ENCODE measurements at regions not wholly inside any gene's neighbourhood (a gene's known extent, or its start where the extent isn't known, plus 50 kb on each side); places are given as distances from the start of the nearest gene placed in this dataset.
"Not testable (repeated sequence)": the region's sequence is repeated elsewhere in the genome, so short reads cannot be mapped to it uniquely, and the experiment has no call there.

GRCh38 chr7:52423251-52423650 is 612.2 kb upstream of the POM121L12 start:
- no peaks in the 10 kb centered on the region for H3K36me3 ChIP-seq
- H3K4me1 ChIP-seq (replicated peaks), result no peaks in the 10 kb centered on the region
- no peaks in the 10 kb centered on the region for H3K27me3 ChIP-seq (replicated peaks)
- no peak for DNase-seq (ENCODE audit: low read depth in 1 of 2, low spot score in 2 of 2)
- no peak overlapping the region for H3K27ac ChIP-seq
- no peaks in the 10 kb centered on the region; the same call in 1 of the 2 replicates for H3K9me3 ChIP-seq (replicated peaks)
- H3K4me3 ChIP-seq, result no peak overlapping the region

DNA sequence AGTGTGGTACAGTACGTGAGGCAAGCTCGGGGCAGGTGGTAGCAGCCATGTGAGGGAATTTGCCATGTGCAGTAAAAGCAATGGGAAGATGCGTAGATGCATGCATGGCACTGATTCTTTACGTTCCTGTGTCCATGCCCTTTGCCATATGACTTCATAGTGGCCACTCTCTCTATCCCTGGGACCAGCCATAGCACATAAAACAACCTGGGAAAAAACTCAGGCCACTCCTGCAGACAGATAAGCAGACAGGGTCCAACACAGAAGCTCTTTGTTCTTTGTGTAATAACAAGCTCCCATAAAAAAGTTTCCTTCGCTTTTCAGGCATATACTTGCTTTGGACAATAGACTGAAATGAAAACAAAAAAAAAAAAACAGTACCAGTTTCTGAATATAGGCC is 622.4 kb upstream of the POM121L12 start:
- Histone ChIP-seq H3K36me3 (no peaks in the 10 kb centered on the region), H3K27ac (no peak overlapping the region), H3K4me3 (no peak overlapping the region), H3K9me3 (replicated peaks) (peaks cover 3% of the 10 kb centered on the region; the same call in 1 of the 2 replicates), H3K4me1 (replicated peaks) (no peaks in the 10 kb centered on the region), H3K27me3 (replicated peaks) (no peaks in the 10 kb centered on the region)
- no peak for DNase-seq (ENCODE audit: low read depth in 1 of 2, low spot score in 2 of 2)

DNA sequence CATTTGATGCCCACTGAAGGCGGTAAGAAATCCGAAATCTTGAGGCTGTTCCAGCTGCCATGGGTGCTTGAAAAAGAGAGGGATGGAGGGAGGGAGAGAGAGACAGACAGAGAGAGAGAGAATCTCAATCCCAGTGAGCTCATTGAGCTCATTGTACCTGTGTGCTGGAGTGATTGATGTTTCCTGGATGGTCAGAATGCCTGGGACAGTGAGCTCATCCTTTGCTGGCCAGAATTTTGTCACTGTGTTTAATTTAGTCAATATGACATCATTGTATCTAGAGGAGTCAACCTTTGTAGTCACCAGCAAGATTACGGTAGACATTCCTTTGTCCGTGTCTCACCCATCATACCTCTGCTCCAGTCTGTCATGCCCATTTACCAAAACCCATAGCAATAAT is 625.4 kb upstream of the POM121L12 start:
- Histone ChIP-seq H3K9me3 (replicated peaks) (0 out of 2 replicates have a peak, but pooled peaks cover 3% of the 10 kb centered on the region), H3K36me3 (no peaks in the 10 kb centered on the region), H3K27me3 (replicated peaks) (no peaks in the 10 kb centered on the region), H3K27ac (no peak overlapping the region), H3K4me3 (no peak overlapping the region), H3K4me1 (replicated peaks) (no peaks in the 10 kb centered on the region)
- DNase-seq (ENCODE audit: low read depth in 1 of 2, low spot score in 2 of 2), result no peak

DNA sequence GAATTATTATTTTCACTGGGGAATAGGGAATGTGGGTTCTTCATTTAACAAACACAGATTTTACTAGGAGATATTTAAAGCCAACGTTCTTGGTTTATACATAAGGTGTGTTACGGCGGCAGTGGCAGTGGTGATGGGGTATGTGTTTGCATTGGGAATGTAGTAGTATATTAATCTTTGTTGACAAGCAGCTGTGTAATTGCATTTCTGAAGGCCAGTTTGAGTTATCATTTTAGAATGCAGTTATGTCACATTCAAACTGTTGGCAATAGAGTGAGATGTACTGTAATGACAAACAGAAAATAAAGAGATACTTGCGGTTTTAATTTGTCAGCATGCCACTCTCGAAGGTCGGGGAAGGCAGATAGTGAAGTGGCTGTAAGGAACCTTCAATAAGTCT is 628.6 kb upstream of the POM121L12 start:
- DNase-seq (ENCODE audit: low read depth in 1 of 2, low spot score in 2 of 2), result no peak
- Histone ChIP-seq H3K4me1 (replicated peaks) (no peaks in the 10 kb centered on the region), H3K27ac (no peak overlapping the region), H3K4me3 (no peak overlapping the region), H3K9me3 (replicated peaks) (no peaks in the 10 kb centered on the region; the same call in 1 of the 2 replicates), H3K36me3 (no peaks in the 10 kb centered on the region), H3K27me3 (replicated peaks) (no peaks in the 10 kb centered on the region)

GRCh38 chr7:52382731-52383130 is 652.7 kb upstream of the POM121L12 start:
- Histone ChIP-seq H3K4me3 (no peak overlapping the region), H3K36me3 (no peaks in the 10 kb centered on the region), H3K27ac (no peak overlapping the region), H3K4me1 (replicated peaks) (no peaks in the 10 kb centered on the region), H3K27me3 (replicated peaks) (no peaks in the 10 kb centered on the region), H3K9me3 (replicated peaks) (peaks cover 3% of the 10 kb centered on the region; the same call in 1 of the 2 replicates)
- no peak for DNase-seq (ENCODE audit: low read depth in 1 of 2, low spot score in 2 of 2)

- no peak overlapping the region for H3K4me3 ChIP-seq
- no peaks in the 10 kb centered on the region for H3K9me3 ChIP-seq (replicated peaks)
- H3K36me3 ChIP-seq, result no peaks in the 10 kb centered on the region
- no peaks in the 10 kb centered on the region for H3K27me3 ChIP-seq (replicated peaks)
- no peaks in the 10 kb centered on the region for H3K4me1 ChIP-seq (replicated peaks)
- H3K27ac ChIP-seq, result no peak overlapping the region
- no peak for DNase-seq (ENCODE audit: low read depth in 1 of 2, low spot score in 2 of 2)
These were observed 665.5 kb upstream of the POM121L12 start for GRCh38 chr7:52369922-52370321.

DNA sequence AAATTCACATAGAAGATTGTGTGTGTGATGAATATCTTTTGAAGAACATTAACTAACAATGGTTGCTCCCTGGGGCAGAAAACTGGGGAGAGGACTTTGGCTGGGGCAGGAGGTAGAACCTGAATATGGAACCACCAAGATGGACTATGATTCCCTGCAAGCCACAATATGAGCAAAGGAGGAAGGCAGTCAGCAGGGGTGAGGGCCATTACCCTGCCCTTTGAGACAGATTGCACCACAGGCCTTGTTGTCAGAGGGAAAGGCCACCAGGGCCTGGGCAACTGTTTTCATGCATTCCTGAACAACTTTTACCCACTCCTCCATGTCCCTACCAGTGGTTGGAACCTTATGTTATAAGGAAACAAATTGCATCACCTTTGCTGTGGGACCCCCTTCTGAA is 670.1 kb upstream of the POM121L12 start:
- no peak for DNase-seq (ENCODE audit: low read depth in 1 of 2, low spot score in 2 of 2)

GRCh38 chr7:52362521-52362920 is 672.9 kb upstream of the POM121L12 start:
- H3K9me3 ChIP-seq (replicated peaks), result no peaks in the 10 kb centered on the region
- no peak overlapping the region for H3K4me3 ChIP-seq
- no peaks in the 10 kb centered on the region for H3K4me1 ChIP-seq (replicated peaks)
- no peaks in the 10 kb centered on the region for H3K27me3 ChIP-seq (replicated peaks)
- no peak overlapping the region for H3K27ac ChIP-seq
- H3K36me3 ChIP-seq, result no peaks in the 10 kb centered on the region
- no peak for DNase-seq (ENCODE audit: low read depth in 1 of 2, low spot score in 2 of 2)

More for the DNA sequence above, 670.1 kb upstream of the POM121L12 start:
- no peaks in the 10 kb centered on the region for H3K36me3 ChIP-seq
- H3K9me3 ChIP-seq (replicated peaks), result no peaks in the 10 kb centered on the region
- H3K4me1 ChIP-seq (replicated peaks), result no peaks in the 10 kb centered on the region
- H3K27ac ChIP-seq, result no peak overlapping the region
- H3K27me3 ChIP-seq (replicated peaks), result no peaks in the 10 kb centered on the region
- no peak overlapping the region for H3K4me3 ChIP-seq

- Histone ChIP-seq H3K4me3 (no peak overlapping the region), H3K4me1 (replicated peaks) (no peaks in the 10 kb centered on the region), H3K9me3 (replicated peaks) (no peaks in the 10 kb centered on the region), H3K36me3 (no peaks in the 10 kb centered on the region), H3K27ac (no peak overlapping the region), H3K27me3 (replicated peaks) (no peaks in the 10 kb centered on the region)
- DNase-seq (ENCODE audit: low read depth in 1 of 2, low spot score in 2 of 2), result no peak
These were observed 674.9 kb upstream of the POM121L12 start for GRCh38 chr7:52360541-52360940.

GRCh38 chr7:52355053-52355452 is 680.4 kb upstream of the POM121L12 start:
- Histone ChIP-seq H3K27me3 (replicated peaks) (no peaks in the 10 kb centered on the region), H3K27ac (no peak overlapping the region), H3K36me3 (no peaks in the 10 kb centered on the region), H3K4me3 (no peak overlapping the region), H3K4me1 (replicated peaks) (no peaks in the 10 kb centered on the region), H3K9me3 (replicated peaks) (no peaks in the 10 kb centered on the region; the same call in 1 of the 2 replicates)
- DNase-seq (ENCODE audit: low read depth in 1 of 2, low spot score in 2 of 2), result no peak

GRCh38 chr7:52352013-52352981 is 683.1 kb upstream of the POM121L12 start:
- H3K36me3 ChIP-seq, result no peaks in the 10 kb centered on the region
- H3K9me3 ChIP-seq (replicated peaks), result no peaks in the 10 kb centered on the region; the same call in 1 of the 2 replicates
- H3K4me3 ChIP-seq, result no peak overlapping the region
- H3K27me3 ChIP-seq (replicated peaks), result no peaks in the 10 kb centered on the region
- H3K4me1 ChIP-seq (replicated peaks), result no peaks in the 10 kb centered on the region
- H3K27ac ChIP-seq, result no peak overlapping the region
- DNase-seq (ENCODE audit: low read depth in 1 of 2, low spot score in 2 of 2), result no peak

- no peaks in the 10 kb centered on the region for H3K36me3 ChIP-seq
- no peaks in the 10 kb centered on the region for H3K4me1 ChIP-seq (replicated peaks)
- no peak overlapping the region for H3K27ac ChIP-seq
- H3K4me3 ChIP-seq, result no peak overlapping the region
- DNase-seq (ENCODE audit: low read depth in 1 of 2, low spot score in 2 of 2), result no peak
- no peaks in the 10 kb centered on the region for H3K27me3 ChIP-seq (replicated peaks)
- no peaks in the 10 kb centered on the region for H3K9me3 ChIP-seq (replicated peaks)
These were observed 691.4 kb upstream of the POM121L12 start for GRCh38 chr7:52344015-52344414.

GRCh38 chr7:52340067-52340466 is 695.4 kb upstream of the POM121L12 start:
- Histone ChIP-seq H3K4me1 (replicated peaks) (no peaks in the 10 kb centered on the region), H3K27me3 (replicated peaks) (no peaks in the 10 kb centered on the region), H3K27ac (no peak overlapping the region), H3K36me3 (no peaks in the 10 kb centered on the region), H3K4me3 (no peak overlapping the region), H3K9me3 (replicated peaks) (no peaks in the 10 kb centered on the region)
- DNase-seq (ENCODE audit: low read depth in 1 of 2, low spot score in 2 of 2), result no peak

DNA sequence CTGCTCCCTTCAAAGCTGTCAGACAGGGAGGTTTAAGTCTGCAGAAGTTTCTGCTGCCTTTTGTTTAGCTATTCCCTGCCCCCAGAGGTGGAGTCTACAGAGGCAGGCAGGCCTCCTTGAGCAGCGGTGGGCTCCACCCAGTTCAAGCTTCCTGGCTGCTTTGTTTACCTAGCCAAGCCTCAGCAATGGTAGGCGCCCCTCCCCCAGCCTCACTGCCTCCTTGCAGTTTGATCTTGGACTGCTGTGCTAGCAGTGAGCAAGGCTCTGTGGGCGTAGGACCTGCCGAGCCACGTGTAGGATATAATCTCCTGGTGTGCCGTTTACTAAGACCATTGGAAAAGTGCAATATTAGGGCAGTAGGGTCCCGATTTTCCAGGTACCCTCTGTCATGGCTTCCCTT is 707.1 kb upstream of the POM121L12 start:
- not testable (repeated sequence) for H3K27me3 ChIP-seq (replicated peaks); H3K27ac ChIP-seq; H3K36me3 ChIP-seq; H3K4me1 ChIP-seq (replicated peaks); DNase-seq (ENCODE audit: low read depth in 1 of 2, low spot score in 2 of 2); H3K4me3 ChIP-seq; H3K9me3 ChIP-seq (replicated peaks)

Measured in SJSA1 (cell line).